ENCODE measurements at regions not wholly inside any gene's neighbourhood (a gene's known extent, or its start where the extent isn't known, plus 50 kb on each side); places are given as distances from the start of the nearest gene placed in this dataset.
A peak's percentile ranks its signal among the peaks of the same experiment; 100 is the strongest.

DNA sequence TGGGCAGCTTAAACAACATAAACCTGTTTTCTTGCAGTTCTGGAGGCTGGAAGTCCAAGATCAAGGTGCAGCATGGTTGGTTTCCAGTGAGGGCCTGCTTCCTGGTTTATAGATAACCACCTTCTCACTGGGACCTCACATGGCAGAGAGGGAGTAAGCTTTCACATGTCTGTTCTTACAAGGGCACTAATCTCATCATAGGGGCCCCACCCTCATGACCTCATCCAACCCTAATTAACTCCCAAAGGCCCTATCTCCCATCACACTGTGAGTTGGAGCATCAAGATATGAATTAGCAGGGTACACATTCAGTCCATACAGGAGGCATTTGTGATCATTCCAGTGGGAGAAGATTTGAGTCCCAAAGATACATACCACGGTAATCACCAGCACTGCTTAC lies 50.5 kb upstream of the GRIN2A start:
- ChIA-PET POLR2A (ENCODE audit: low non-redundant PET) (no interaction called here), CTCF (no interaction called here)
- BruUV-seq (replicated peaks): no TSS peak
- Histone ChIP-seq H3K9me3 (ENCODE audit: low read depth, low read length, poor library complexity, severe bottlenecking) (no peaks in the 10 kb centered on the region), H3K36me3 (ENCODE audit: insufficient read depth, low read length, poor library complexity, severe bottlenecking) (no peaks in the 10 kb centered on the region), H3K27me3 (replicated peaks; ENCODE audit: insufficient read depth, low read depth, low read length, poor library complexity) (no peaks in the 10 kb centered on the region), H3K4me1 (ENCODE audit: insufficient read depth, low read length, poor library complexity, severe bottlenecking) (no peaks in the 10 kb centered on the region), H3K4me3 (ENCODE audit: low read depth, low read length, poor library complexity, severe bottlenecking) (no peak overlapping the region), H3K27ac (ENCODE audit: low read depth, low read length, poor library complexity, severe bottlenecking) (no peak overlapping the region)
- TF ChIP-seq EZH2 (IDR thresholded peaks at IDR 0.05; ENCODE audit: borderline replicate concordance, low read depth, low read length, poor library complexity, severe bottlenecking): no peak
- TF ChIP-seq, protein P1, sequence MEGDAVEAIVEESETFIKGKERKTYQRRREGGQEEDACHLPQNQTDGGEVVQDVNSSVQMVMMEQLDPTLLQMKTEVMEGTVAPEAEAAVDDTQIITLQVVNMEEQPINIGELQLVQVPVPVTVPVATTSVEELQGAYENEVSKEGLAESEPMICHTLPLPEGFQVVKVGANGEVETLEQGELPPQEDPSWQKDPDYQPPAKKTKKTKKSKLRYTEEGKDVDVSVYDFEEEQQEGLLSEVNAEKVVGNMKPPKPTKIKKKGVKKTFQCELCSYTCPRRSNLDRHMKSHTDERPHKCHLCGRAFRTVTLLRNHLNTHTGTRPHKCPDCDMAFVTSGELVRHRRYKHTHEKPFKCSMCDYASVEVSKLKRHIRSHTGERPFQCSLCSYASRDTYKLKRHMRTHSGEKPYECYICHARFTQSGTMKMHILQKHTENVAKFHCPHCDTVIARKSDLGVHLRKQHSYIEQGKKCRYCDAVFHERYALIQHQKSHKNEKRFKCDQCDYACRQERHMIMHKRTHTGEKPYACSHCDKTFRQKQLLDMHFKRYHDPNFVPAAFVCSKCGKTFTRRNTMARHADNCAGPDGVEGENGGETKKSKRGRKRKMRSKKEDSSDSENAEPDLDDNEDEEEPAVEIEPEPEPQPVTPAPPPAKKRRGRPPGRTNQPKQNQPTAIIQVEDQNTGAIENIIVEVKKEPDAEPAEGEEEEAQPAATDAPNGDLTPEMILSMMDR (conservative IDR thresholded peaks at IDR 0.05; ENCODE audit: low read depth, low read length): no peak
- no peak for DNase-seq (ENCODE audit: low spot score)
- intact Hi-C loops (cut with micrococcal nuclease; ENCODE audit: unreplicated experiment): no loop called here

DNA sequence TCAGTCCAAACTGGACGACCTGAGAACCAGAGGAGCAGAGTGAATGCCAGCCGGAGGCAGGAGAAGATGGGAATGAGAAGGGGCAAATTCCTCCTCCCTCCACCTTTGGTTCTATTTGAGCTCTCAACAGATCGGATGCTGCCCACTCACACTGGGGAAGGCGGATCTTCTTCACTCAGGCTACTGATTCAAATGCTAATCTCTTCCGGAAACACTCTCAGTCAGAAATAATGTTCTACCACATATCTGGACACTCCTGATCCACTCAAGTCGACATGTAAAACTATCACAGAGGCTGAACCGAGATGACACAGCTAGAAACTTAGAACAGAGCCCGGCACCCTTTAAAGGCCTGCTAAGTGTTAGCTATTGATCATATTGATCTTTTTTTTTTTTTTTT lies 57.4 kb upstream of the GRIN2A start:
- H3K4me3 ChIP-seq (ENCODE audit: low read depth, low read length, poor library complexity, severe bottlenecking): no peak overlapping the region
- TF ChIP-seq EZH2 (IDR thresholded peaks at IDR 0.05; ENCODE audit: borderline replicate concordance, low read depth, low read length, poor library complexity, severe bottlenecking): no peak
- TF ChIP-seq, protein P1 (conservative IDR thresholded peaks at IDR 0.05; ENCODE audit: low read depth, low read length): no peak
- no peaks in the 10 kb centered on the region for H3K9me3 ChIP-seq (ENCODE audit: low read depth, low read length, poor library complexity, severe bottlenecking)
- H3K27ac ChIP-seq (ENCODE audit: low read depth, low read length, poor library complexity, severe bottlenecking): no peak overlapping the region
- POLR2A ChIA-PET (ENCODE audit: low non-redundant PET): no interaction called here
- no peaks in the 10 kb centered on the region for H3K36me3 ChIP-seq (ENCODE audit: insufficient read depth, low read length, poor library complexity, severe bottlenecking)
- no peaks in the 10 kb centered on the region for H3K27me3 ChIP-seq (replicated peaks; ENCODE audit: insufficient read depth, low read depth, low read length, poor library complexity)
- intact Hi-C loops (cut with micrococcal nuclease; ENCODE audit: unreplicated experiment): no loop called here
- BruUV-seq (replicated peaks): no TSS peak
- CTCF ChIA-PET: no interaction called here
- no peaks in the 10 kb centered on the region for H3K4me1 ChIP-seq (ENCODE audit: insufficient read depth, low read length, poor library complexity, severe bottlenecking)
- DNase-seq (ENCODE audit: low spot score): peak; percentile 44

DNA sequence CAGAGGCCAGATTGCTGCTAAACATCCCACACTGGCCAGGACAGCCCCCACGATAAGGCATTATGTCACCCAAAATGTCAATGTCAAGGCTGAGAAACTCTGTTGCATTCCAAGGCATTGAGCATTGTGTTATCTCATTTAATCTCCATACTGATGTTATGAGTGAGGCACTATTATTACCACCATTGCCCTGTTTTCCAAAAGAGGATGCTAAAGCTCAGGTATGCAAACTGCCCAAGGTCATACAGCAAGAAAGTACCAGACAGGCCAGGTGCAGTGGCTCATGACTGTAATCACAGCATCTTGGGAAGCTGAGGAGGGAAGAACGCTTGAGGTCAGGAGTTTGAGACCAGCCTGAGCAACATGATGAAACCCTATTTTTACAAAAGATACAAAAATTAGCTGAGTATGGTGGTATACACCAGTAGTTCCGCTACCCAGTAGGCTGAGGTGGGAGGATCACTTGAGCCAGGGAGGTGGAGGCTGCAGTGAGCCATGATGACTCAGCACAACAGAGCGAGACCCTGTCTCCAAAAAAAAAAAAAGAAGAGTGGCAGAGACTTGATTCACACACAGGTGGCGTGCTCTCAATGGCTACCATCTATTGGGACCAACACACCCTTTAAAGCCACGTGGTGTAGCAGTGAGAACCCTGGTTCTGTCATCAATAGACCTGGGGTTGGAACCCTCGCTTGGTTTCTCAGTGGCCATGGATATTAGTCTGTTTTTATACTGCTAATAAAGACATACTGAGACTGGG lies 58.8 kb upstream of the GRIN2A start:
- intact Hi-C loops (cut with micrococcal nuclease; ENCODE audit: unreplicated experiment): no loop called here
- Histone ChIP-seq H3K36me3 (ENCODE audit: insufficient read depth, low read length, poor library complexity, severe bottlenecking) (no peaks in the 10 kb centered on the region), H3K9me3 (ENCODE audit: low read depth, low read length, poor library complexity, severe bottlenecking) (no peaks in the 10 kb centered on the region), H3K4me1 (ENCODE audit: insufficient read depth, low read length, poor library complexity, severe bottlenecking) (no peaks in the 10 kb centered on the region), H3K27me3 (replicated peaks; ENCODE audit: insufficient read depth, low read depth, low read length, poor library complexity) (no peaks in the 10 kb centered on the region), H3K27ac (ENCODE audit: low read depth, low read length, poor library complexity, severe bottlenecking) (no peak overlapping the region), H3K4me3 (ENCODE audit: low read depth, low read length, poor library complexity, severe bottlenecking) (no peak overlapping the region)
- ChIA-PET CTCF (no interaction called here), POLR2A (ENCODE audit: low non-redundant PET) (no interaction called here)
- BruUV-seq (replicated peaks): no TSS peak
- no peak for DNase-seq (ENCODE audit: low spot score)
- TF ChIP-seq, protein P1 (conservative IDR thresholded peaks at IDR 0.05; ENCODE audit: low read depth, low read length): no peak
- TF ChIP-seq EZH2 (IDR thresholded peaks at IDR 0.05; ENCODE audit: borderline replicate concordance, low read depth, low read length, poor library complexity, severe bottlenecking): no peak

Data from A673 (cell line).